ENCODE measurements at regions not wholly inside any gene's neighbourhood (a gene's known extent, or its start where the extent isn't known, plus 50 kb on each side); places are given as distances from the start of the nearest gene placed in this dataset.
"Not testable (repeated sequence)": the region's sequence is repeated elsewhere in the genome, so short reads cannot be mapped to it uniquely, and the experiment has no call there.

DNA sequence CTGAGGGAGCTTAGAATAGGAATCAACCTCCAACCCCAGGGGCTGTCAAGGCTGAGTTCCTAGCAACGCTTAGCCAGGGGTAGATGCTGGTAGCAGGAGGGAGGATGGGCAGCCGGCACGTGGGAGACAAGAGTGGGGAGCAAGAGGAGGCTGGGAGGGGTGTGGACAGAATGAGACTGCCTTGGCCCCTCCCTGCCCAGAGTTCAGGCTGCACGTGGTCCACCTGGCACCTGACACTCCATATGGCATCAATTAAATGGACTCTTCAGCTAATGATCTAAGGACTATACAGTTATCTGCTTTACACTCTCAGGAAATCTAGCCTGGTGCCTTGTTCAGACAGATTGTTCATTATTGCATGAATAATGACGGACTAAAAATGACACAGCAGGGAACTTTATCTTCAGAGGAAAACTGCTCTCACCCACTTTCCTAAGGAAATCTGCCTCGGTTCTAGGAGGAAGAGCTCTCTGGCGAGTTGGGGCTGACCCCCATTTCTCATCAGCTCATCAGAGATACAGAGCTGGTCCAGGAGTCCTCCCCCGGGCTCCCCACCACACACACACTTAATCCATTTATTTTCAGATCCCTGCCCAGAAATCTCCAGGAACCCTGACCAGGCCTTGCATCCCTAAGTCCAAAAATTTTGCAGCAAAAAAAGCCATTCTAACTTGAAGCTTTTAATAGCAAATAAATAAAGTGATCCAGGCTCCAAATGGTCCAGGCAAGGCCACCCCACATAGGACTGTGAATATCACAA lies 102.1 kb upstream of the CDC42EP3 start:
- no peak overlapping the region for H3K4me3 ChIP-seq
- peaks cover 17 to 24% (median 20%) of the 10 kb centered on the region in 4 donors for H3K4me1 ChIP-seq
- H3K27me3 ChIP-seq = no peaks in the 10 kb centered on the region
- no peaks in the 10 kb centered on the region for H3K9me3 ChIP-seq
- H3K36me3 ChIP-seq = no peaks in the 10 kb centered on the region
- no peak for ATAC-seq (ENCODE audit: low FRiP score in 2 of 2)
- DNase-seq = no peak
- H3K27ac ChIP-seq = no peak overlapping the region
- TF ChIP-seq POLR2A (IDR thresholded peaks at IDR 0.05) = no peak
- TF ChIP-seq EP300 (IDR thresholded peaks at IDR 0.05) = no peak
- TF ChIP-seq POLR2AphosphoS5 (IDR thresholded peaks at IDR 0.05) = no peak
- TF ChIP-seq CTCF (IDR thresholded peaks at IDR 0.05) = no peak
- 83 to 91% methylated on average over 8 of the region's 8 CpGs for WGBS, 2 donors

GRCh38 chr2:37774171-37774944 lies 102.9 kb upstream of the CDC42EP3 start:
- WGBS, 2 donors = 92 to 96% methylated on average over 6 of the region's 6 CpGs
- H3K9me3 ChIP-seq; H3K36me3 ChIP-seq; ATAC-seq (ENCODE audit: low FRiP score in 2 of 2); H3K27me3 ChIP-seq; H3K4me3 ChIP-seq; DNase-seq; H3K27ac ChIP-seq: not testable (repeated sequence)
- H3K4me1 ChIP-seq = peaks cover 9 to 16% (median 15%) of the 10 kb centered on the region in 4 donors

DNA sequence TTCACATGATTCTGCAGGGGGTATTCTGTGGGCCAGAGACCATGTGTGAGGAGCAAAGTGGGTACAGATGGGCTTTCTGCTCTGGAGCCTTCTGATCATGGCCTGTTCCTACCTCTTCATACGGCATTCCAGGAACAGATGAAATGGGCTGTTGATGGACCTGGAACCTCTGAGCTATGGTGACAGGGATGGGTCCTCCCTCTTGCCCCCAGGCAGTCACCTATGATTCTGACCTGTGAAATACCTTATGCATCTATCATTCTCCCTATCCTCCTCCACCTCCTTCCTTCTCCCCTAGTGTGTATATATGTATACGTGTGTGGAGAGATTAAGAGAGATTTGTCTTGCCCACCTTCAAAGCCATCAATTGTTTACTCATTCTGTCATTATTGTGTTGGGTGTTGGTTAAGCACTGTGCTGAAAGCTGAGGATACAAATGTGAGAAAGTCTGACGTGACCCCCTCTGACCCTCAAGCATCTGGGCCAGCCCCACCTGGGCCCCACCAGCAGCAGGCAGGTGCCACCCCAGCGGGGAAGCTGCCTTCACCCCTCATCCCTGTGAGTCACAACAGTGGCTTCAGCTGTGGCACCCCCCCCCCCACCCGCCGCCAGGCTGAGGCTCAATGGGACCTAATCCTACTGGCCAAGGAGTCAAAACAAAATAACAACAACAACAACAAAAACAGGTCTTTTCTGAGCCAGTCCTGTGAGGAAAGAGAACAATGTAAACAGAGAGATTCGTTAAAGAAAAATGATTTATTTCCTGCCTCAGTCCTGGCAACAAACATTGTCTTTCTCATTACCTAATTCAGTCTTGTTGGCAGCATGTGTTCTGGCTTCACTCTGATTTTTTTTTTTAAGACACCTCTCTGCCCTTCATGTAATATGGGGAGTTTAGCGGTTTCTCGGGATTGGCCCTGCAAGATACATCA lies 103.8 kb upstream of the CDC42EP3 start:
- peaks cover 9 to 12% (median 12%) of the 10 kb centered on the region in 4 donors for H3K4me1 ChIP-seq
- DNase-seq = peak in 1 of 2 donors; percentile 41
- whole genome bisulfite sequencing, 2 donors = 71 to 76% methylated on average over 9 of the region's 9 CpGs
- TF ChIP-seq POLR2A (IDR thresholded peaks at IDR 0.05) = no peak
- TF ChIP-seq POLR2AphosphoS5 (IDR thresholded peaks at IDR 0.05) = no peak
- TF ChIP-seq CTCF (IDR thresholded peaks at IDR 0.05) = no peak
- TF ChIP-seq EP300 (IDR thresholded peaks at IDR 0.05) = no peak
- H3K4me3 ChIP-seq = no peak overlapping the region
- H3K27me3 ChIP-seq = no peaks in the 10 kb centered on the region
- H3K9me3 ChIP-seq = no peaks in the 10 kb centered on the region
- H3K36me3 ChIP-seq = no peaks in the 10 kb centered on the region
- H3K27ac ChIP-seq = peak overlapping the region in 1 of 4 donors; percentile 7
- ATAC-seq (ENCODE audit: low FRiP score in 2 of 2) = no peak

GRCh38 chr2:37775908-37776250 lies 104.4 kb upstream of the CDC42EP3 start:
- Histone ChIP-seq H3K27ac (peak overlapping the region in 1 of 4 donors; percentile 7), H3K36me3 (no peaks in the 10 kb centered on the region), H3K4me3 (no peak overlapping the region), H3K4me1 (peaks cover 9 to 12% (median 12%) of the 10 kb centered on the region in 4 donors), H3K27me3 (no peaks in the 10 kb centered on the region), H3K9me3 (no peaks in the 10 kb centered on the region)
- 58 to 83% methylated on average over 1 to 3 of the region's 3 CpGs for WGBS, 2 donors
- DNase-seq (no peak), ATAC-seq (ENCODE audit: low FRiP score in 2 of 2) (peak in 1 of 2 donors; percentile 62)
- TF ChIP-seq POLR2AphosphoS5 (IDR thresholded peaks at IDR 0.05) (no peak), EP300 (IDR thresholded peaks at IDR 0.05) (no peak), CTCF (IDR thresholded peaks at IDR 0.05) (no peak), POLR2A (IDR thresholded peaks at IDR 0.05) (no peak)

DNA sequence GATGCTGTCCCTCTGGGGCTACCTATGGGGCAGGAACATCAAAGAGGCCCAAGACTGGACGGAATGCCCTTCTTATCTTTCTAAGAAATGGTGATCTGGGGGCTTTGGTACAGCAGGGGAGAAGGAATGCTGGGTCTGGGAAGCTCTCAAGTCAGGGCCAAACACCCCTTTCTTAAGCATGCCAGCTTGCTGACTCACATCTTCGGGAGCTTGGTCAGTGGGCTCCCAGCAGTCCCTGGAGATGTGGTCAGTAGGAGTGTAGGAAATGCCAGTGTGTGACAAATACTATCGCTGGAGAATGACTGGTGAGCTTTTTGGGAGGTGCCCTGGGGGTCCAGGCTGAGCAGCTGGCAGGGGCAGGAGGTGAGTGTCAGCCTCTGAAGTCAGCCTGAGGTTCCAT lies 105.0 kb upstream of the CDC42EP3 start:
- TF ChIP-seq EP300 (IDR thresholded peaks at IDR 0.05) (no peak), CTCF (IDR thresholded peaks at IDR 0.05) (no peak), POLR2A (IDR thresholded peaks at IDR 0.05) (no peak), POLR2AphosphoS5 (IDR thresholded peaks at IDR 0.05) (no peak)
- H3K27ac ChIP-seq = no peak overlapping the region
- no peak for DNase-seq
- no peaks in the 10 kb centered on the region for H3K27me3 ChIP-seq
- no peak overlapping the region for H3K4me3 ChIP-seq
- H3K4me1 ChIP-seq = peaks cover 9 to 12% (median 12%) of the 10 kb centered on the region in 4 donors
- no peaks in the 10 kb centered on the region for H3K36me3 ChIP-seq
- no peaks in the 10 kb centered on the region for H3K9me3 ChIP-seq
- 66 to 88% methylated on average over 3 of the region's 3 CpGs for WGBS, 2 donors
- no peak for ATAC-seq (ENCODE audit: low FRiP score in 2 of 2)
